Effector memory CD4-positive, alpha-beta T cell (primary cell): ENCODE measurements at regions not wholly inside any gene's neighbourhood (a gene's known extent, or its start where the extent isn't known, plus 50 kb on each side); places are given as distances from the start of the nearest gene placed in this dataset.
"Not testable (repeated sequence)": the region's sequence is repeated elsewhere in the genome, so short reads cannot be mapped to it uniquely, and the experiment has no call there.

Experiments
- DNase-seq, 3 donors: peaks; one replicate each; pipeline ENCODE4 v3.0.0-alpha.2; 2020
- H3K27ac ChIP-seq: 2 replicates; pipeline ENCODE4 v1.7.0; 2013; ENCODE audit warnings: mild to moderate bottlenecking, low read length, moderate library complexity; ENCODE audit not compliant: insufficient read depth, poor library complexity, severe bottlenecking
- H3K27me3 ChIP-seq: replicated peaks from 2 replicates; pipeline ENCODE4 v1.7.0; 2013; ENCODE audit warnings: mild to moderate bottlenecking, low read length; ENCODE audit not compliant: insufficient read depth, control insufficient read depth, poor library complexity, severe bottlenecking
- H3K36me3 ChIP-seq: 2 replicates; pipeline ENCODE4 v1.7.0; 2013; ENCODE audit warnings: mild to moderate bottlenecking, low read length, moderate library complexity; ENCODE audit not compliant: control insufficient read depth, insufficient read depth
- H3K4me1 ChIP-seq: 2 replicates; pipeline ENCODE4 v1.7.0; 2013; ENCODE audit warnings: low read length, mild to moderate bottlenecking; ENCODE audit not compliant: control insufficient read depth, insufficient read depth, poor library complexity, severe bottlenecking
- H3K4me3 ChIP-seq: 2 replicates; pipeline ENCODE4 v1.7.0; 2013; ENCODE audit warnings: low read length, low read depth, mild to moderate bottlenecking; ENCODE audit not compliant: insufficient read depth, poor library complexity, severe bottlenecking
- H3K9me3 ChIP-seq: 2 replicates; pipeline ENCODE4 v1.7.0; 2013; ENCODE audit warnings: mild to moderate bottlenecking, low read length, moderate library complexity; ENCODE audit not compliant: control insufficient read depth

GRCh38 chr5:124906339-124907097, 160.1 kb upstream of the ZNF608 start:
- Histone ChIP-seq H3K27me3 (no peaks in the 10 kb centered on the region), H3K27ac (no peak overlapping the region), H3K36me3 (no peaks in the 10 kb centered on the region), H3K4me3 (no peak overlapping the region), H3K9me3 (no peaks in the 10 kb centered on the region), H3K4me1 (no peaks in the 10 kb centered on the region)
- no peak for DNase-seq

- H3K36me3 ChIP-seq: no peaks in the 10 kb centered on the region
- no peaks in the 10 kb centered on the region for H3K4me1 ChIP-seq
- H3K27ac ChIP-seq: no peak overlapping the region
- no peak for DNase-seq
- H3K4me3 ChIP-seq: no peak overlapping the region
- H3K27me3 ChIP-seq: no peaks in the 10 kb centered on the region
- H3K9me3 ChIP-seq: no peaks in the 10 kb centered on the region
Measured at GRCh38 chr5:124907098-124907644, 160.7 kb upstream of the ZNF608 start.

- no peak overlapping the region for H3K27ac ChIP-seq
- H3K4me3 ChIP-seq: no peak overlapping the region
- DNase-seq: no peak
- no peaks in the 10 kb centered on the region for H3K36me3 ChIP-seq
- no peaks in the 10 kb centered on the region for H3K4me1 ChIP-seq
- H3K9me3 ChIP-seq: no peaks in the 10 kb centered on the region
- H3K27me3 ChIP-seq: no peaks in the 10 kb centered on the region
Measured at GRCh38 chr5:124908581-124909451, 162.4 kb upstream of the ZNF608 start.

- H3K4me3 ChIP-seq: no peak overlapping the region
- DNase-seq: no peak
- H3K4me1 ChIP-seq: no peaks in the 10 kb centered on the region
Measured at GRCh38 chr5:124909734-124910133, 163.3 kb upstream of the ZNF608 start.

GRCh38 chr5:124910354-124911016, 164.0 kb upstream of the ZNF608 start:
- H3K36me3 ChIP-seq: no peaks in the 10 kb centered on the region
- H3K4me1 ChIP-seq: no peaks in the 10 kb centered on the region
- no peak overlapping the region for H3K27ac ChIP-seq
- H3K27me3 ChIP-seq: no peaks in the 10 kb centered on the region
- no peaks in the 10 kb centered on the region for H3K9me3 ChIP-seq
- no peak for DNase-seq
- H3K4me3 ChIP-seq: no peak overlapping the region

More at GRCh38 chr5:124909734-124910133, 163.3 kb upstream of the ZNF608 start:
- H3K27me3 ChIP-seq: no peaks in the 10 kb centered on the region
- no peak overlapping the region for H3K27ac ChIP-seq
- H3K36me3 ChIP-seq: no peaks in the 10 kb centered on the region
- no peaks in the 10 kb centered on the region for H3K9me3 ChIP-seq

- Histone ChIP-seq H3K27ac (no peak overlapping the region), H3K4me1 (no peaks in the 10 kb centered on the region), H3K27me3 (no peaks in the 10 kb centered on the region), H3K9me3 (no peaks in the 10 kb centered on the region), H3K4me3 (no peak overlapping the region), H3K36me3 (no peaks in the 10 kb centered on the region)
- no peak for DNase-seq
Measured at GRCh38 chr5:124912638-124913328, 166.3 kb upstream of the ZNF608 start.

- Histone ChIP-seq H3K4me1 (no peaks in the 10 kb centered on the region), H3K9me3 (no peaks in the 10 kb centered on the region), H3K4me3 (no peak overlapping the region), H3K27me3 (no peaks in the 10 kb centered on the region), H3K36me3 (no peaks in the 10 kb centered on the region), H3K27ac (no peak overlapping the region)
- no peak for DNase-seq
Measured at GRCh38 chr5:124913329-124913653, 166.9 kb upstream of the ZNF608 start.

- H3K9me3 ChIP-seq, DNase-seq, H3K4me3 ChIP-seq, H3K36me3 ChIP-seq, H3K4me1 ChIP-seq, H3K27me3 ChIP-seq, H3K27ac ChIP-seq: not testable (repeated sequence)
Measured at GRCh38 chr5:124916313-124916712, 169.9 kb upstream of the ZNF608 start.

- Histone ChIP-seq H3K4me3 (no peak overlapping the region), H3K27me3 (no peaks in the 10 kb centered on the region), H3K9me3 (no peaks in the 10 kb centered on the region), H3K36me3 (no peaks in the 10 kb centered on the region), H3K4me1 (no peaks in the 10 kb centered on the region), H3K27ac (no peak overlapping the region)
- no peak for DNase-seq
Measured at GRCh38 chr5:124918618-124919017, 172.2 kb upstream of the ZNF608 start.
